GM23338 (cell line): ENCODE measurements at regions not wholly inside any gene's neighbourhood (a gene's known extent, or its start where the extent isn't known, plus 50 kb on each side); places are given as distances from the start of the nearest gene placed in this dataset.

Source experiments
- ATAC-seq: fragments of 200-7000 bp; cut with Tn5 transposase; 3 replicates; pipeline ENCODE4 v1.9.1; 2020
- DNase-seq: peaks from one replicate; pipeline ENCODE4 v3.0.0-alpha.2; 2015; ENCODE audit warnings: low spot score
- H2AFZ ChIP-seq: fragments of 200-600 bp; sonication (generic); 2 replicates; pipeline ENCODE4 v1.8.0; 2016; ENCODE audit warnings: antibody characterized with exemption, mild to moderate bottlenecking, moderate library complexity
- H3F3A ChIP-seq: fragments of 200-600 bp; sonication (generic); replicated peaks from 2 replicates; pipeline ENCODE4 v1.8.0; 2017; ENCODE audit warnings: antibody characterized with exemption, mixed run types, low read depth
- H3K27ac ChIP-seq: fragments of 200-600 bp; sonication (generic); 2 replicates; pipeline ENCODE4 v1.6.1; 2016; ENCODE audit warnings: low read depth
- H3K27me3 ChIP-seq: fragments of 200-600 bp; sonication (generic); 2 replicates; pipeline ENCODE4 v1.8.0; 2016; ENCODE audit warnings: mild to moderate bottlenecking, mixed run types, moderate library complexity; ENCODE audit not compliant: insufficient read depth
- H3K36me3 ChIP-seq: fragments of 200-600 bp; sonication (generic); 2 replicates; pipeline ENCODE4 v1.8.0; 2016; ENCODE audit warnings: mild to moderate bottlenecking; ENCODE audit not compliant: insufficient read depth
- H3K4me1 ChIP-seq: fragments of 200-600 bp; sonication (generic); 2 replicates; pipeline ENCODE4 v1.8.0; 2016; ENCODE audit warnings: mild to moderate bottlenecking, moderate library complexity; ENCODE audit not compliant: insufficient read depth
- H3K4me2 ChIP-seq: fragments of 200-600 bp; sonication (generic); 2 replicates; pipeline ENCODE4 v1.7.1; 2017; ENCODE audit warnings: mixed run types
- H3K4me3 ChIP-seq: fragments of 200-600 bp; sonication (generic); 2 replicates; pipeline ENCODE4 v1.6.1; 2016; ENCODE audit warnings: mixed run types
- H3K79me2 ChIP-seq: fragments of 200-600 bp; sonication (generic); replicated peaks from 2 replicates; pipeline ENCODE4 v1.8.0; 2017; ENCODE audit warnings: mild to moderate bottlenecking; ENCODE audit not compliant: insufficient read depth
- H3K9me2 ChIP-seq: fragments of 200-600 bp; sonication (generic); 2 replicates; pipeline ENCODE4 v1.8.0; 2017; ENCODE audit not compliant: insufficient read depth
- H4K20me1 ChIP-seq: fragments of 200-600 bp; sonication (generic); replicated peaks from 2 replicates; pipeline ENCODE4 v1.8.0; 2017; ENCODE audit warnings: mild to moderate bottlenecking; ENCODE audit not compliant: insufficient read depth
- H3K27ac Mint-ChIP-seq: 2 replicates; pipeline ENCODE4 v1.8.0; 2020; ENCODE audit warnings: inconsistent platforms, mild to moderate bottlenecking, moderate library complexity, mixed read lengths
- H3K27me3 Mint-ChIP-seq: 3 replicates; pipeline ENCODE4 v1.8.0; 2022; ENCODE audit warnings: low read depth, mild to moderate bottlenecking, moderate library complexity, mixed read lengths, inconsistent platforms; ENCODE audit not compliant: insufficient read depth, poor library complexity
- H3K36me3 Mint-ChIP-seq: 3 replicates; pipeline ENCODE4 v1.8.0; 2021; ENCODE audit warnings: low read depth, mild to moderate bottlenecking, inconsistent platforms, moderate library complexity, mixed read lengths
- H3K4me1 Mint-ChIP-seq: 3 replicates; pipeline ENCODE4 v1.8.0; 2020; ENCODE audit warnings: mild to moderate bottlenecking, inconsistent platforms, mixed read lengths
- H3K4me3 Mint-ChIP-seq: 3 replicates; pipeline ENCODE4 v1.8.0; 2021; ENCODE audit warnings: moderate library complexity, mild to moderate bottlenecking, inconsistent platforms, mixed read lengths
- H3K9me3 Mint-ChIP-seq: 3 replicates; pipeline ENCODE4 v1.8.0; 2020; ENCODE audit warnings: moderate library complexity, mild to moderate bottlenecking, inconsistent platforms, mixed read lengths
- CREB1 ChIP-seq: fragments of 250-450 bp; sonication (Bioruptor Pico); IDR thresholded peaks from 2 replicates; pipeline ENCODE4 v1.5.0; 2020; ENCODE audit warnings: low read depth, mild to moderate bottlenecking, moderate library complexity
- EZH2 ChIP-seq: fragments of 200-600 bp; sonication (generic); IDR thresholded peaks from one replicate; pipeline ENCODE4 v1.8.0; 2017; ENCODE audit warnings: antibody characterized with exemption, mild to moderate bottlenecking, low read depth; ENCODE audit not compliant: unreplicated experiment
- EZH2phosphoT487 ChIP-seq: fragments of 200-600 bp; sonication (generic); IDR thresholded peaks from one replicate; pipeline ENCODE4 v1.8.1; 2018; ENCODE audit warnings: antibody characterized with exemption; ENCODE audit not compliant: unreplicated experiment
- JUNB ChIP-seq: IDR thresholded peaks from one replicate; pipeline ENCODE4 v1.6.1; 2016; ENCODE audit warnings: antibody characterized with exemption; ENCODE audit not compliant: unreplicated experiment
- NANOG ChIP-seq: IDR thresholded peaks from 2 replicates; pipeline ENCODE4 v1.6.1; 2016; ENCODE audit warnings: antibody characterized with exemption, borderline replicate concordance
- STAT1 ChIP-seq: IDR thresholded peaks from one replicate; pipeline ENCODE4 v1.6.1; 2016; ENCODE audit warnings: antibody characterized with exemption; ENCODE audit not compliant: unreplicated experiment
- ZNF114 ChIP-seq: fragments of 250-450 bp; sonication (Bioruptor Pico); IDR thresholded peaks from 2 replicates; pipeline ENCODE4 v1.5.0; 2020; ENCODE audit warnings: mild to moderate bottlenecking, moderate library complexity
- TF ChIP-seq, protein P1 (sequence below): IDR thresholded peaks from one replicate; pipeline ENCODE4 v1.6.1; 2018; ENCODE audit warnings: antibody characterized with exemption; ENCODE audit not compliant: unreplicated experiment
- TF ChIP-seq, protein P2 (sequence below): fragments of 250-450 bp; sonication (Bioruptor Pico); IDR thresholded peaks from 2 replicates; pipeline ENCODE4 v1.5.0; 2020; ENCODE audit warnings: mild to moderate bottlenecking, moderate library complexity
- TF ChIP-seq, protein P3 (sequence below): IDR thresholded peaks from 2 replicates; pipeline ENCODE4 v1.6.1; 2016; ENCODE audit warnings: antibody characterized with exemption

DNA sequence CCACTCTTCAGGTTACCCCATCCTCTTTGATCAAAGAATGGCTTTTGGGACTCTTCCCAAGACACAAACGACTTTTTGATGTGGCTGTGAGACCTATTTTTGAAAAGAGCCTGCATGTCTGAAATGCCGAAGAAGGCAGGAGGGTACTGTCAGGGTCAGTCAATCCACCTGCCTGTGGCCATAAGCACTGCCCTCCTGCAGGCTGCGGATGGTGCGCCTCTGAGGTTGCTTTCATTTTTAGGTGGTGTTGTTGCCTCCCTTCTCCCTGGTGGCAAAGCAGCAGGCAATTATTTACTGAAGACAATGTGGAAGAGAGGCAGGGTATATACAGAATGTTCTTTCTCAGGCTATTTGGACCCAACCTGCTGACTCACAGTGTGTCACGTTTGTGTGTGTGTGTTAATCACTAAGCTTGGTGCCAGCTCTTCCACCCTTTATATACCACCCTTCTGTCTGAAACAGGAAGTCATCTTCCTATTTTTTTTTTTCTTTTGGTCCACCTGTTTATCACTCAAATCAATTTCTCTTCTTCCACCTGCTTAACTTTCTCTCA lies 1421.2 kb upstream of the CELF2 start:
- no peaks in the 10 kb centered on the region for H3K9me2 ChIP-seq
- Mint-ChIP-seq H3K4me1 (peaks cover 4% of the 10 kb centered on the region; the same call in 2 of the 3 replicates), H3K27me3 (no peaks in the 10 kb centered on the region), H3K27ac (no peak overlapping the region), H3K9me3 (no peaks in the 10 kb centered on the region), H3K4me3 (no peak overlapping the region), H3K36me3 (no peaks in the 10 kb centered on the region)
- H3K4me3 ChIP-seq: no peak overlapping the region
- no peaks in the 10 kb centered on the region for H3K36me3 ChIP-seq
- DNase-seq (no peak), ATAC-seq (no peak)
- TF ChIP-seq ZNF114 (no peak), JUNB (no peak), EZH2phosphoT487 (no peak), STAT1 (no peak), CREB1 (CRISPR knock-in tag) (no peak)
- TF ChIP-seq, protein P1, sequence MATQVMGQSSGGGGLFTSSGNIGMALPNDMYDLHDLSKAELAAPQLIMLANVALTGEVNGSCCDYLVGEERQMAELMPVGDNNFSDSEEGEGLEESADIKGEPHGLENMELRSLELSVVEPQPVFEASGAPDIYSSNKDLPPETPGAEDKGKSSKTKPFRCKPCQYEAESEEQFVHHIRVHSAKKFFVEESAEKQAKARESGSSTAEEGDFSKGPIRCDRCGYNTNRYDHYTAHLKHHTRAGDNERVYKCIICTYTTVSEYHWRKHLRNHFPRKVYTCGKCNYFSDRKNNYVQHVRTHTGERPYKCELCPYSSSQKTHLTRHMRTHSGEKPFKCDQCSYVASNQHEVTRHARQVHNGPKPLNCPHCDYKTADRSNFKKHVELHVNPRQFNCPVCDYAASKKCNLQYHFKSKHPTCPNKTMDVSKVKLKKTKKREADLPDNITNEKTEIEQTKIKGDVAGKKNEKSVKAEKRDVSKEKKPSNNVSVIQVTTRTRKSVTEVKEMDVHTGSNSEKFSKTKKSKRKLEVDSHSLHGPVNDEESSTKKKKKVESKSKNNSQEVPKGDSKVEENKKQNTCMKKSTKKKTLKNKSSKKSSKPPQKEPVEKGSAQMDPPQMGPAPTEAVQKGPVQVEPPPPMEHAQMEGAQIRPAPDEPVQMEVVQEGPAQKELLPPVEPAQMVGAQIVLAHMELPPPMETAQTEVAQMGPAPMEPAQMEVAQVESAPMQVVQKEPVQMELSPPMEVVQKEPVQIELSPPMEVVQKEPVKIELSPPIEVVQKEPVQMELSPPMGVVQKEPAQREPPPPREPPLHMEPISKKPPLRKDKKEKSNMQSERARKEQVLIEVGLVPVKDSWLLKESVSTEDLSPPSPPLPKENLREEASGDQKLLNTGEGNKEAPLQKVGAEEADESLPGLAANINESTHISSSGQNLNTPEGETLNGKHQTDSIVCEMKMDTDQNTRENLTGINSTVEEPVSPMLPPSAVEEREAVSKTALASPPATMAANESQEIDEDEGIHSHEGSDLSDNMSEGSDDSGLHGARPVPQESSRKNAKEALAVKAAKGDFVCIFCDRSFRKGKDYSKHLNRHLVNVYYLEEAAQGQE: no peak
- no peaks in the 10 kb centered on the region for H3K27me3 ChIP-seq
- no peaks in the 10 kb centered on the region for H3K79me2 ChIP-seq
- no peaks in the 10 kb centered on the region for H4K20me1 ChIP-seq
- no peaks in the 10 kb centered on the region for H3F3A ChIP-seq
- no peak overlapping the region for H3K27ac ChIP-seq
- H2AFZ ChIP-seq: no peak overlapping the region
- no peak overlapping the region for H3K4me2 ChIP-seq
- peaks cover 22% of the 10 kb centered on the region for H3K4me1 ChIP-seq

DNA sequence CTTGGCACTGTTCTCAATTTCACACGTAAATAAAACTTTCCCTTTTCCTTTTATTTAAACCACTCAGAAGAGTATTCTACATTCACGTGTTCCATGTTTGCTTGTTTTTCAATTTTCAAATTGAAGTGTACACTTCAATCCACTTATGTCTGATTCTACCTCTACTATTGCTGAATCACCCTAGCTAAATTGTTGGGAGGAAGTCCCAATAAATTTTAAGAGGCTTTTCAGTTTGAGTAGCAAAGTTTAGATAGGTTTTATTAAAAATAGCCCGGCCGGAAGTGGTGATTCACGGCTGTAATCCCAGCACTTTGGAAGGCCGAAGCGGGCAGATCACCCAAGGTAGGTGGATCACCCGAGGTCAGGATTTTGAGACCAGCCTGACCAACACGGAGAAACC lies 1414.7 kb upstream of the CELF2 start:
- no peaks in the 10 kb centered on the region for H3K27me3 Mint-ChIP-seq
- H3K27ac Mint-ChIP-seq: no peak overlapping the region
- ATAC-seq: no peak
- H3K27me3 ChIP-seq: no peaks in the 10 kb centered on the region
- no peak overlapping the region for H3K27ac ChIP-seq
- no peaks in the 10 kb centered on the region for H3K36me3 Mint-ChIP-seq
- H3K4me3 ChIP-seq: no peak overlapping the region
- H3K4me3 Mint-ChIP-seq: no peak overlapping the region
- H3K9me3 Mint-ChIP-seq: no peaks in the 10 kb centered on the region
- H3K4me1 ChIP-seq: peaks cover 22% of the 10 kb centered on the region
- H3K4me2 ChIP-seq: no peak overlapping the region
- H4K20me1 ChIP-seq: no peaks in the 10 kb centered on the region
- DNase-seq: no peak
- no peaks in the 10 kb centered on the region for H3K79me2 ChIP-seq
- no peaks in the 10 kb centered on the region for H3K36me3 ChIP-seq
- H3K4me1 Mint-ChIP-seq: peaks cover 16% of the 10 kb centered on the region
- H2AFZ ChIP-seq: no peak overlapping the region
- H3F3A ChIP-seq: no peaks in the 10 kb centered on the region
- no peaks in the 10 kb centered on the region for H3K9me2 ChIP-seq
- TF ChIP-seq, protein P2, sequence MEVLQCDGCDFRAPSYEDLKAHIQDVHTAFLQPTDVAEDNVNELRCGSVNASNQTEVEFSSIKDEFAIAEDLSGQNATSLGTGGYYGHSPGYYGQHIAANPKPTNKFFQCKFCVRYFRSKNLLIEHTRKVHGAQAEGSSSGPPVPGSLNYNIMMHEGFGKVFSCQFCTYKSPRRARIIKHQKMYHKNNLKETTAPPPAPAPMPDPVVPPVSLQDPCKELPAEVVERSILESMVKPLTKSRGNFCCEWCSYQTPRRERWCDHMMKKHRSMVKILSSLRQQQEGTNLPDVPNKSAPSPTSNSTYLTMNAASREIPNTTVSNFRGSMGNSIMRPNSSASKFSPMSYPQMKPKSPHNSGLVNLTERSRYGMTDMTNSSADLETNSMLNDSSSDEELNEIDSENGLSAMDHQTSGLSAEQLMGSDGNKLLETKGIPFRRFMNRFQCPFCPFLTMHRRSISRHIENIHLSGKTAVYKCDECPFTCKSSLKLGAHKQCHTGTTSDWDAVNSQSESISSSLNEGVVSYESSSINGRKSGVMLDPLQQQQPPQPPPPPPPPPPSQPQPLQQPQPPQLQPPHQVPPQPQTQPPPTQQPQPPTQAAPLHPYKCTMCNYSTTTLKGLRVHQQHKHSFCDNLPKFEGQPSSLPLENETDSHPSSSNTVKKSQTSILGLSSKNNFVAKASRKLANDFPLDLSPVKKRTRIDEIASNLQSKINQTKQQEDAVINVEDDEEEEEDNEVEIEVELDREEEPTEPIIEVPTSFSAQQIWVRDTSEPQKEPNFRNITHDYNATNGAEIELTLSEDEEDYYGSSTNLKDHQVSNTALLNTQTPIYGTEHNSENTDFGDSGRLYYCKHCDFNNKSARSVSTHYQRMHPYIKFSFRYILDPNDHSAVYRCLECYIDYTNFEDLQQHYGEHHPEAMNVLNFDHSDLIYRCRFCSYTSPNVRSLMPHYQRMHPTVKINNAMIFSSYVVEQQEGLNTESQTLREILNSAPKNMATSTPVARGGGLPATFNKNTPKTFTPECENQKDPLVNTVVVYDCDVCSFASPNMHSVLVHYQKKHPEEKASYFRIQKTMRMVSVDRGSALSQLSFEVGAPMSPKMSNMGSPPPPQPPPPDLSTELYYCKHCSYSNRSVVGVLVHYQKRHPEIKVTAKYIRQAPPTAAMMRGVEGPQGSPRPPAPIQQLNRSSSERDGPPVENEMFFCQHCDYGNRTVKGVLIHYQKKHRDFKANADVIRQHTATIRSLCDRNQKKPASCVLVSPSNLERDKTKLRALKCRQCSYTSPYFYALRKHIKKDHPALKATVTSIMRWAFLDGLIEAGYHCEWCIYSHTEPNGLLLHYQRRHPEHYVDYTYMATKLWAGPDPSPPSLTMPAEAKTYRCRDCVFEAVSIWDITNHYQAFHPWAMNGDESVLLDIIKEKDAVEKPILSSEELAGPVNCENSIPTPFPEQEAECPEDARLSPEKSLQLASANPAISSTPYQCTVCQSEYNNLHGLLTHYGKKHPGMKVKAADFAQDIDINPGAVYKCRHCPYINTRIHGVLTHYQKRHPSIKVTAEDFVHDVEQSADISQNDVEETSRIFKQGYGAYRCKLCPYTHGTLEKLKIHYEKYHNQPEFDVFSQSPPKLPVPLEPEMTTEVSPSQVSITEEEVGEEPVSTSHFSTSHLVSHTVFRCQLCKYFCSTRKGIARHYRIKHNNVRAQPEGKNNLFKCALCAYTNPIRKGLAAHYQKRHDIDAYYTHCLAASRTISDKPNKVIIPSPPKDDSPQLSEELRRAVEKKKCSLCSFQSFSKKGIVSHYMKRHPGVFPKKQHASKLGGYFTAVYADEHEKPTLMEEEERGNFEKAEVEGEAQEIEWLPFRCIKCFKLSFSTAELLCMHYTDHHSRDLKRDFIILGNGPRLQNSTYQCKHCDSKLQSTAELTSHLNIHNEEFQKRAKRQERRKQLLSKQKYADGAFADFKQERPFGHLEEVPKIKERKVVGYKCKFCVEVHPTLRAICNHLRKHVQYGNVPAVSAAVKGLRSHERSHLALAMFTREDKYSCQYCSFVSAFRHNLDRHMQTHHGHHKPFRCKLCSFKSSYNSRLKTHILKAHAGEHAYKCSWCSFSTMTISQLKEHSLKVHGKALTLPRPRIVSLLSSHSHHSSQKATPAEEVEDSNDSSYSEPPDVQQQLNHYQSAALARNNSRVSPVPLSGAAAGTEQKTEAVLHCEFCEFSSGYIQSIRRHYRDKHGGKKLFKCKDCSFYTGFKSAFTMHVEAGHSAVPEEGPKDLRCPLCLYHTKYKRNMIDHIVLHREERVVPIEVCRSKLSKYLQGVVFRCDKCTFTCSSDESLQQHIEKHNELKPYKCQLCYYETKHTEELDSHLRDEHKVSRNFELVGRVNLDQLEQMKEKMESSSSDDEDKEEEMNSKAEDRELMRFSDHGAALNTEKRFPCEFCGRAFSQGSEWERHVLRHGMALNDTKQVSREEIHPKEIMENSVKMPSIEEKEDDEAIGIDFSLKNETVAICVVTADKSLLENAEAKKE (CRISPR knock-in tag): no peak
- TF ChIP-seq, protein P3, sequence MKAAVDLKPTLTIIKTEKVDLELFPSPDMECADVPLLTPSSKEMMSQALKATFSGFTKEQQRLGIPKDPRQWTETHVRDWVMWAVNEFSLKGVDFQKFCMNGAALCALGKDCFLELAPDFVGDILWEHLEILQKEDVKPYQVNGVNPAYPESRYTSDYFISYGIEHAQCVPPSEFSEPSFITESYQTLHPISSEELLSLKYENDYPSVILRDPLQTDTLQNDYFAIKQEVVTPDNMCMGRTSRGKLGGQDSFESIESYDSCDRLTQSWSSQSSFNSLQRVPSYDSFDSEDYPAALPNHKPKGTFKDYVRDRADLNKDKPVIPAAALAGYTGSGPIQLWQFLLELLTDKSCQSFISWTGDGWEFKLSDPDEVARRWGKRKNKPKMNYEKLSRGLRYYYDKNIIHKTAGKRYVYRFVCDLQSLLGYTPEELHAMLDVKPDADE: no peak
- TF ChIP-seq CREB1 (CRISPR knock-in tag) (no peak), NANOG (no peak), STAT1 (no peak), EZH2phosphoT487 (no peak), EZH2 (no peak), JUNB (no peak)
